H1 (cell line): ENCODE measurements at regions not wholly inside any gene's neighbourhood (a gene's known extent, or its start where the extent isn't known, plus 50 kb on each side); places are given as distances from the start of the nearest gene placed in this dataset.

Source experiments
- CTCF ChIA-PET: fragments of 300-600 bp; sonication (Branson Sonifier 250); formaldehyde crosslinking; loops from one replicate; lab custom pipeline; 2021; ENCODE audit not compliant: partially characterized antibody; lab: Charles Lee
- POLR2A ChIA-PET: fragments of 300-600 bp; sonication (Branson Sonifier 250); formaldehyde crosslinking; loops from one replicate; lab custom pipeline; 2021; ENCODE audit warnings: inconsistent platforms; ENCODE audit not compliant: partially characterized antibody; lab: Charles Lee
- DNase-seq, 2 experiments: peaks; one replicate each; pipeline versions ENCODE4 v3.0.0 to v3.0.0-alpha.2; 2010 to 2022; ENCODE audit warnings: low spot score in 2 of 2, low read depth in 1 of 2, mixed read lengths in 1 of 2
- FAIRE-seq: peaks from 2 replicates; lab custom pipeline; 2011; peaks lifted over from hg19 to GRCh38; lab: Jason Lieb, UNC
- H2AFZ ChIP-seq: 2 replicates; pipeline ENCODE4 v1.8.1; 2012; ENCODE audit warnings: low read length, inconsistent platforms
- H2AK5ac ChIP-seq: 2 replicates; pipeline ENCODE4 v1.6.1; 2013; ENCODE audit warnings: low read depth, low read length
- H2BK120ac ChIP-seq: replicated peaks from 2 replicates; pipeline ENCODE3; 2013; ENCODE audit warnings: low read depth, low read length, inconsistent platforms
- H2BK12ac ChIP-seq: 2 replicates; pipeline ENCODE4 v1.6.1; 2013; ENCODE audit warnings: low read depth, low read length
- H2BK15ac ChIP-seq: 2 replicates; pipeline ENCODE4 v1.6.1; 2013; ENCODE audit warnings: low read length
- H2BK20ac ChIP-seq: 2 replicates; pipeline ENCODE4 v1.6.1; 2013; ENCODE audit warnings: low read length
- H2BK5ac ChIP-seq: 2 replicates; pipeline ENCODE4 v1.6.1; 2013; ENCODE audit warnings: low read depth, low read length
- H3K14ac ChIP-seq: 2 replicates; pipeline ENCODE4 v1.6.1; 2013; ENCODE audit warnings: inconsistent platforms; ENCODE audit not compliant: insufficient read length
- H3K18ac ChIP-seq: 2 replicates; pipeline ENCODE4 v1.6.1; 2013; ENCODE audit warnings: low read length; ENCODE audit errors: extremely low read depth
- H3K23ac ChIP-seq: 2 replicates; pipeline ENCODE4 v1.6.1; 2013; ENCODE audit warnings: inconsistent platforms; ENCODE audit not compliant: insufficient read length
- H3K23me2 ChIP-seq: 2 replicates; pipeline ENCODE4 v1.6.1; 2013; ENCODE audit warnings: low read depth, low read length
- H3K27ac ChIP-seq: 2 replicates; pipeline ENCODE4 v1.6.1; 2011; ENCODE audit warnings: low read depth, low read length, inconsistent platforms
- H3K27me3 ChIP-seq, 4 experiments: replicated peaks in 1 of 4; 1 replicate in 1 of 4; 2 replicates in 3 of 4; pipeline versions ENCODE4 v1.6.1 to v1.8.1; 2011 to 2013; ENCODE audit warnings: low read length in 3 of 4, mild to moderate bottlenecking in 3 of 4, inconsistent platforms in 2 of 4, mixed read lengths in 2 of 4, moderate library complexity in 1 of 4; ENCODE audit not compliant: control insufficient read depth in 3 of 4, insufficient read depth in 3 of 4; ENCODE audit errors: extremely low read depth in 1 of 4
- H3K36me3 ChIP-seq, 4 experiments: 2 replicates each; pipeline versions ENCODE4 v1.6.1 to v1.8.1; 2011 to 2013; ENCODE audit warnings: mild to moderate bottlenecking in 4 of 4, low read length in 3 of 4, moderate library complexity in 2 of 4, control low read depth in 1 of 4, inconsistent platforms in 1 of 4; ENCODE audit not compliant: insufficient read depth in 4 of 4, control insufficient read depth in 2 of 4
- H3K4ac ChIP-seq: replicated peaks from 2 replicates; pipeline ENCODE3; 2013; ENCODE audit warnings: low read length, low read depth, mixed read lengths, inconsistent platforms; ENCODE audit not compliant: insufficient read length
- H3K4me1 ChIP-seq, 4 experiments: replicated peaks in 1 of 4; 1 replicate in 1 of 4; 2 replicates in 3 of 4; pipeline versions ENCODE4 v1.6.1 to v1.8.1; 2011 to 2013; ENCODE audit warnings: low read length in 3 of 4, inconsistent platforms in 2 of 4, mixed read lengths in 1 of 4; ENCODE audit not compliant: insufficient read depth in 4 of 4, control insufficient read depth in 3 of 4
- H3K4me2 ChIP-seq, 2 experiments: 2 replicates each; pipeline versions ENCODE4 v1.6.1 to v1.8.1; 2011 to 2013; ENCODE audit warnings: low read depth in 2 of 2, low read length in 2 of 2, control low read depth in 1 of 2, inconsistent platforms in 1 of 2, mild to moderate bottlenecking in 1 of 2; ENCODE audit not compliant: insufficient read depth in 1 of 2
- H3K4me3 ChIP-seq, 4 experiments: fragments of 200-600, 300-600 bp in 1 of 4; sonication (generic), shearing (Covaris generic), sonication (Bioruptor Twin) in 1 of 4; 2 replicates each; pipeline versions ENCODE4 v1.5.1 to v1.8.1; 2011 to 2016; ENCODE audit warnings: low read length in 4 of 4, low read depth in 3 of 4, control low read depth in 2 of 4, inconsistent platforms in 2 of 4, mild to moderate bottlenecking in 2 of 4, mixed read lengths in 1 of 4, moderate library complexity in 1 of 4; ENCODE audit not compliant: insufficient read depth in 2 of 4; ENCODE audit errors: extremely low read depth in 1 of 4
- H3K56ac ChIP-seq: replicated peaks from 2 replicates; pipeline ENCODE3; 2013; ENCODE audit warnings: low read depth, mild to moderate bottlenecking, mixed read lengths, low read length, inconsistent platforms; ENCODE audit not compliant: insufficient read length
- H3K79me1 ChIP-seq: 2 replicates; pipeline ENCODE4 v1.6.1; 2013; ENCODE audit warnings: low read depth, low read length, control low read depth
- H3K79me2 ChIP-seq, 2 experiments: 2 replicates each; pipeline versions ENCODE4 v1.6.1 to v1.8.1; 2012 to 2013; ENCODE audit warnings: low read length in 2 of 2, mild to moderate bottlenecking in 2 of 2, inconsistent platforms in 1 of 2; ENCODE audit not compliant: insufficient read depth in 2 of 2, control insufficient read depth in 1 of 2
- H3K9ac ChIP-seq, 4 experiments: replicated peaks in 1 of 4; 1 replicate in 1 of 4; 2 replicates in 3 of 4; pipeline versions ENCODE4 v1.6.1 to v1.8.1; 2011 to 2013; ENCODE audit warnings: low read depth in 3 of 4, low read length in 3 of 4, control low read depth in 2 of 4, mild to moderate bottlenecking in 2 of 4, moderate library complexity in 2 of 4, inconsistent platforms in 1 of 4; ENCODE audit errors: extremely low read depth in 1 of 4
- H3K9me3 ChIP-seq, 2 experiments: 2 replicates each; pipeline versions ENCODE4 v1.6.1 to v1.8.1; 2012 to 2013; ENCODE audit warnings: mild to moderate bottlenecking in 2 of 2, moderate library complexity in 2 of 2, control low read depth in 1 of 2, inconsistent platforms in 1 of 2, low read depth in 1 of 2, low read length in 1 of 2, mixed read lengths in 1 of 2; ENCODE audit not compliant: insufficient read depth in 2 of 2
- H4K20me1 ChIP-seq, 2 experiments: replicated peaks in 1 of 2; 2 replicates each; pipeline versions ENCODE3 to v1.8.1; 2011 to 2013; ENCODE audit warnings: inconsistent platforms in 2 of 2, low read length in 2 of 2, mild to moderate bottlenecking in 1 of 2; ENCODE audit not compliant: insufficient read depth in 2 of 2, control insufficient read depth in 1 of 2
- H4K5ac ChIP-seq: 2 replicates; pipeline ENCODE4 v1.6.1; 2013; ENCODE audit warnings: low read length, low read depth, mixed read lengths, inconsistent platforms; ENCODE audit not compliant: insufficient read length
- H4K8ac ChIP-seq: 2 replicates; pipeline ENCODE4 v1.8.0; 2013; ENCODE audit warnings: mild to moderate bottlenecking, moderate library complexity, low read length, inconsistent platforms; ENCODE audit not compliant: insufficient read depth; ENCODE audit errors: extremely low read depth
- H4K91ac ChIP-seq: replicated peaks from 2 replicates; pipeline ENCODE3; 2013; ENCODE audit warnings: low read length, mixed read lengths, inconsistent platforms; ENCODE audit not compliant: insufficient read length
- EGR1 ChIP-seq: IDR thresholded peaks from 2 replicates; pipeline ENCODE4 v1.6.1; 2011; ENCODE audit warnings: low read depth, low read length, borderline replicate concordance
- POU5F1 ChIP-seq: IDR thresholded peaks from 2 replicates; pipeline ENCODE4 v1.6.1; 2011; ENCODE audit warnings: low read depth, mild to moderate bottlenecking, low read length, moderate library complexity
- SP1 ChIP-seq: IDR thresholded peaks from 2 replicates; pipeline ENCODE4 v1.6.1; 2011; ENCODE audit warnings: low read depth, low read length
- SRF ChIP-seq: IDR thresholded peaks from 2 replicates; pipeline ENCODE4 v1.6.1; 2011; ENCODE audit warnings: mild to moderate bottlenecking, low read depth, low read length, moderate library complexity
- WGBS, 2 experiments: shearing (Covaris generic) in 1 of 2; methylation state at CpG; one replicate each; pipeline versions ENCODE4 v1.1.6 to v1.1.7; 2013 to 2015; ENCODE audit warnings: low lambda C conversion rate in 2 of 2, mixed read lengths in 2 of 2, inconsistent platforms in 1 of 2, low coverage in 1 of 2, missing lambda C conversion rate in 1 of 2; ENCODE audit not compliant: insufficient replicate concordance in 2 of 2, insufficient coverage in 1 of 2, insufficient read length in 1 of 2; ENCODE audit errors: extremely low coverage in 1 of 2, missing lambda C conversion rate in 1 of 2; 5-methylcytosine and 5-hydroxymethylcytosine counted together

GRCh38 chr2:7891312-7891711 is 790.5 kb upstream of the ID2 start:
- Histone ChIP-seq H3K4me3 (peak overlapping the region in 1 of 4 experiments; percentile 14; a peak in 1 of 8 replicates), H3K23me2 (no peaks in the 10 kb centered on the region), H3K14ac (no peak overlapping the region), H4K91ac (no peak overlapping the region), H3K79me1 (peaks cover 2% of the 10 kb centered on the region; the same call in 1 of the 2 replicates), H3K79me2 (peaks cover 0 to 41% of the 10 kb centered on the region in 2 experiments; a peak in 3 of 4 replicates), H3K4me1 (peaks cover 0 to 20% (median 6%) of the 10 kb centered on the region in 4 experiments; a peak in 3 of 7 replicates), H3K9me3 (peaks cover 0 to 4% of the 10 kb centered on the region in 2 experiments; a peak in 2 of 4 replicates), H4K20me1 (no peaks in the 10 kb centered on the region), H3K27ac (no peak overlapping the region), H3K27me3 (no peaks in the 10 kb centered on the region), H2AFZ (no peak overlapping the region), H3K23ac (no peak overlapping the region), H3K56ac (no peak overlapping the region), H3K4ac (no peak overlapping the region), H2BK20ac (no peak overlapping the region), H2AK5ac (no peak overlapping the region), H3K4me2 (peak overlapping the region in 1 of 2 experiments; percentile 22; a peak in 1 of 4 replicates), H3K18ac (no peak overlapping the region), H3K36me3 (peaks cover 0 to 42% (median 10%) of the 10 kb centered on the region in 4 experiments; a peak in 5 of 8 replicates), H4K5ac (no peak overlapping the region), H4K8ac (no peak overlapping the region), H2BK120ac (no peak overlapping the region), H2BK5ac (no peak overlapping the region), H3K9ac (no peak overlapping the region), H2BK15ac (no peak overlapping the region), H2BK12ac (no peak overlapping the region)
- ChIA-PET CTCF (interaction anchor here (0.5 to 0.8 kb wide), 4 partner anchors 65 to 217 kb away, joined by 3 to 4 read pairs (median 3); no protein-coding TSS in a partner anchor), POLR2A (interaction anchor here (0.8 to 10.2 kb wide), 4 partner anchors 10 to 302 kb away, joined by 3 to 106 read pairs (median 4); no protein-coding TSS in a partner anchor)
- WGBS, 2 experiments = 20% methylated on average over 2 of the region's 2 CpGs; no CpG with 5 or more reads in 1 of the 2 experiments
- FAIRE-seq = peak; percentile 99
- peak in 1 of 2 experiments; percentile 53 for DNase-seq
- TF ChIP-seq EGR1 (no peak), SP1 (peak; percentile 91), POU5F1 (0 out of 2 replicates have a peak, but pooled peaks have one; percentile 45), SRF (no peak)
